Nephron progenitor cell (in vitro differentiated cells): ENCODE measurements at regions not wholly inside any gene's neighbourhood (a gene's known extent, or its start where the extent isn't known, plus 50 kb on each side); places are given as distances from the start of the nearest gene placed in this dataset.

Source experiments
- DNase-seq: peaks from one replicate; pipeline ENCODE4 v3.0.0; 2021
- H3K27ac Mint-ChIP-seq: 2 replicates; pipeline ENCODE4 v1.8.0; 2021; ENCODE audit warnings: mild to moderate bottlenecking, moderate library complexity, mixed read lengths
- H3K27me3 Mint-ChIP-seq: 2 replicates; pipeline ENCODE4 v1.8.0; 2021; ENCODE audit warnings: mild to moderate bottlenecking, low read depth, mixed read lengths; ENCODE audit not compliant: poor library complexity
- H3K36me3 Mint-ChIP-seq: 2 replicates; pipeline ENCODE4 v1.8.0; 2021; ENCODE audit warnings: low read depth, mixed read lengths
- H3K4me1 Mint-ChIP-seq: 2 replicates; pipeline ENCODE4 v1.8.0; 2021; ENCODE audit warnings: mixed read lengths
- H3K4me3 Mint-ChIP-seq: 2 replicates; pipeline ENCODE4 v1.8.0; 2021; ENCODE audit warnings: mild to moderate bottlenecking, moderate library complexity, mixed read lengths
- H3K9me3 Mint-ChIP-seq: 2 replicates; pipeline ENCODE4 v1.8.0; 2021; ENCODE audit warnings: mild to moderate bottlenecking, moderate library complexity, mixed read lengths
- TF ChIP-seq, protein P1 (sequence below): fragments of 200-600 bp; sonication (generic); IDR thresholded peaks from 2 replicates; pipeline ENCODE4 v1.5.0; 2021; ENCODE audit warnings: antibody characterized with exemption

DNA sequence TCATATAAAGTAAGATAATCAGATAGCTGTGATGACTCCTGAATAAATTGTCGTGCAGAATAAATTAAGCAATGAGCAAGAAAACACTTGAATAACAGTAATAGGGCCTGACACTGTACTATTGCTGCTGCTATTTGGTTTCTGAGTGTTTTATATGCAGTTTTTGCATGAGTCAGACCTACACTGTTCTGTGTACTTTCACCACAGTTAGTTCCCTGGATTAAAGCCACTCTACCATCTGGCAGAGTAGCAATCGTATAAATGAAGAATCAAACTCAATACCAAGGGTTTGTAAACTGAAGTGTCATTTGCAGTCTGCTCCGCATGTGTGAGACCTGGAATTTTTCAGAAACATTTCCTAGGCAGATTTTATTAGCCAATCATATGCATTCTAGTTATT, 398.6 kb upstream of the CDH7 start:
- DNase-seq, result no peak
- H3K27me3 Mint-ChIP-seq, result no peaks in the 10 kb centered on the region
- no peak overlapping the region for H3K4me3 Mint-ChIP-seq
- H3K27ac Mint-ChIP-seq, result no peak overlapping the region
- H3K9me3 Mint-ChIP-seq, result no peaks in the 10 kb centered on the region
- H3K4me1 Mint-ChIP-seq, result peaks cover 11% of the 10 kb centered on the region
- TF ChIP-seq, protein P1, sequence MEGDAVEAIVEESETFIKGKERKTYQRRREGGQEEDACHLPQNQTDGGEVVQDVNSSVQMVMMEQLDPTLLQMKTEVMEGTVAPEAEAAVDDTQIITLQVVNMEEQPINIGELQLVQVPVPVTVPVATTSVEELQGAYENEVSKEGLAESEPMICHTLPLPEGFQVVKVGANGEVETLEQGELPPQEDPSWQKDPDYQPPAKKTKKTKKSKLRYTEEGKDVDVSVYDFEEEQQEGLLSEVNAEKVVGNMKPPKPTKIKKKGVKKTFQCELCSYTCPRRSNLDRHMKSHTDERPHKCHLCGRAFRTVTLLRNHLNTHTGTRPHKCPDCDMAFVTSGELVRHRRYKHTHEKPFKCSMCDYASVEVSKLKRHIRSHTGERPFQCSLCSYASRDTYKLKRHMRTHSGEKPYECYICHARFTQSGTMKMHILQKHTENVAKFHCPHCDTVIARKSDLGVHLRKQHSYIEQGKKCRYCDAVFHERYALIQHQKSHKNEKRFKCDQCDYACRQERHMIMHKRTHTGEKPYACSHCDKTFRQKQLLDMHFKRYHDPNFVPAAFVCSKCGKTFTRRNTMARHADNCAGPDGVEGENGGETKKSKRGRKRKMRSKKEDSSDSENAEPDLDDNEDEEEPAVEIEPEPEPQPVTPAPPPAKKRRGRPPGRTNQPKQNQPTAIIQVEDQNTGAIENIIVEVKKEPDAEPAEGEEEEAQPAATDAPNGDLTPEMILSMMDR, result no peak
- no peaks in the 10 kb centered on the region for H3K36me3 Mint-ChIP-seq

DNA sequence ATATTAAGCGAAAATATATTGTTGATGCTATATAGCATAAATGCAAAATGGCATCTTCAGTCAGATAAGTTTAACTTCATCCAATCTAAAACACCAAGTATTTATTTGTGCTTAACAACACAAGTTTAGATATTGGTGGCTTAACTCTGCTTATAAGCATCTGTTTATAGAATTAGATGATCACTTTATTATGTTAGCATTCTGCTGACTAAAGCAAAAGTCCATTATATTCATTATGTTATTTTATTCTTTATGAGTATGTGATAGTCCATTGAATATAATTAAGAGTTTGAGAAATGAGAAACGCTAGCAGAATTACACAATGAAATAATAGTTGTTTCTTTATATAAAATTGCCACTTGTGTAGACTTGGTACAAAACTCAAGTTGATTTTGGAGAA, 401.2 kb upstream of the CDH7 start:
- peaks cover 11% of the 10 kb centered on the region for H3K4me1 Mint-ChIP-seq
- TF ChIP-seq, protein P1, result no peak
- no peaks in the 10 kb centered on the region for H3K9me3 Mint-ChIP-seq
- no peaks in the 10 kb centered on the region for H3K27me3 Mint-ChIP-seq
- H3K27ac Mint-ChIP-seq, result no peak overlapping the region
- H3K36me3 Mint-ChIP-seq, result no peaks in the 10 kb centered on the region
- DNase-seq, result no peak
- no peak overlapping the region for H3K4me3 Mint-ChIP-seq

DNA sequence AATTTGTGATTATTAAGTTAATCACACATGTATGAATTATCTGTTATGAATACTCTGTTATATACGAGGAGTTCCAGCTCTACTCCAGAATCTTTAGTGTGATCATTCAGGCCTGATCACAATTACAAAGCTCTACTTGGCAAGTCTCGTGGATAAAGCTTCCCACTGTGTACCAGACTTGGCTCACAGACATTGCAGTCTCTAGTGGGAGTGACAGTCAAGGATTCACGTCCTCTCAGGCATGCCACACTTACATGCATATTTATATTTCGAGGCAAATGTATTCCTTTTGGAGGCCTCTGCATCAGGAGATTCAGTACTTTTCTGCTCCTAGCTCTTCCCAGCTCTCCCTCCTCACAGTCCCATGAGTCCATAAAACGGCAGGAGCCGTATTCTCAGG, 403.4 kb upstream of the CDH7 start:
- TF ChIP-seq, protein P1, result no peak
- Mint-ChIP-seq H3K27ac (peak overlapping the region; percentile 11), H3K9me3 (peaks cover 7% of the 10 kb centered on the region)

DNA sequence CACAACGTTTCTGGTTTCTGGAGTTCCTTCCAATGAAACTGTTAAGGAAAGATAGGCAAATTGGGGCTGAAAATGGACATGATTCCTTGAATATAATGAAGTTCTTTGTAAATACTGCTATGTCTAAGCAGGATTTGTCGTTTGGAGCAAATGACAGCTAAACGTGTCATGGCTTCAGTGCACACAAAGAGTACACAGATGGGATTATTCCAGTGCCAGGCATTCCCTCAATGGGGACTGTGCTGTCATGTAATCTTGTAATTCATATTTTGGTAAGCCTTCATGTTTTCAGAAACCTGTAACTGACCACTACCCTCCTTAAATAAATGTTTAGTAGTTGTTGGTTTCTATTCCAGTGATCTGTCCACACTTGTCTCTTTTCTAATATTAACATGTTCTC, 404.7 kb upstream of the CDH7 start:
- TF ChIP-seq, protein P1, result no peak
- Mint-ChIP-seq H3K27me3 (no peaks in the 10 kb centered on the region), H3K4me3 (no peak overlapping the region), H3K27ac (no peak overlapping the region), H3K4me1 (peaks cover 11% of the 10 kb centered on the region), H3K9me3 (peaks cover 7% of the 10 kb centered on the region), H3K36me3 (no peaks in the 10 kb centered on the region)
- no peak for DNase-seq

More for the DNA sequence above, 403.4 kb upstream of the CDH7 start:
- DNase-seq, result no peak
- peaks cover 11% of the 10 kb centered on the region for H3K4me1 Mint-ChIP-seq
- no peaks in the 10 kb centered on the region for H3K27me3 Mint-ChIP-seq
- H3K36me3 Mint-ChIP-seq, result no peaks in the 10 kb centered on the region
- no peak overlapping the region for H3K4me3 Mint-ChIP-seq

DNA sequence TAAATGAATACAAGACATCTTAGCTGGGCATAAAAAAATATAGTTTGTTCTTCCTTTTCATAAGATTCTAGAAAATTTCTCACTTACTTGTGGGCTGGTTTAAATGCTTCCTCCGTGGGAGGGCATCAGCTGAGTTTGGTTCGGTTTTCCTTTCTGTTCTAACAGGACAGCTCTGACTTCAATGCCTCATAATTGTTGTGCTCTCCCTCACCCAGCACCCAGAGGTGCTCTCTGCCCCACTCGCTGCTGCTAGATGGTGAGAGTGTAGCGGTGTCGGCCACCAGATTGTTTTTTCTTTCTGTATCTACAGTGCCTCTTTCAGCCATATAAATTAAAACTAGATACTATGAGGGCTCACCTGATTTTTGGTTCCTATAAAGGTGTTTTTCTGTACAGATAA, 407.2 kb upstream of the CDH7 start:
- H3K27me3 Mint-ChIP-seq, result no peaks in the 10 kb centered on the region
- TF ChIP-seq, protein P1, result no peak
- no peaks in the 10 kb centered on the region for H3K36me3 Mint-ChIP-seq
- peaks cover 6% of the 10 kb centered on the region for H3K4me1 Mint-ChIP-seq
- H3K4me3 Mint-ChIP-seq, result no peak overlapping the region
- H3K9me3 Mint-ChIP-seq, result peaks cover 7% of the 10 kb centered on the region
- DNase-seq, result no peak
- peak overlapping the region; percentile 66 for H3K27ac Mint-ChIP-seq

DNA sequence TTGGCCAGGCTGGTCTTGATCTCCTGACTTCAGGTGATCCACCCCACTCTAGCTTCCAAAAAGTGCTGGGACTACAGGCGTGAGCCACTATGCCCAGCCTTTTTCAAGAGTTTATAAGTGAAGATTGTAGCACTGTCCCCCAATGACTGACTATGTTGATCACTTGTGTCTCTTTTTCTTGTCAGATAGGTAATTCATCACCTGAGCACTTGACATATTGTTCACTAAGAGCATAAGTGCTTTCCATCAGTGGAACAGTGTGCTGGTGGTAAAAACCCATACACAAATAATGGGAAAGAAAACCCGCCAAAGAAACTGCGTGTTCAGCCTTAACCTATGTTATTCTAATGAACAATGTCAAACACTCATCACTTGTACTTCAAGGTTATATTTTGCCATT, 414.4 kb upstream of the CDH7 start:
- H3K4me1 Mint-ChIP-seq, result no peaks in the 10 kb centered on the region

More for the DNA sequence above, 414.4 kb upstream of the CDH7 start:
- Mint-ChIP-seq H3K9me3 (no peaks in the 10 kb centered on the region), H3K27ac (no peak overlapping the region), H3K36me3 (no peaks in the 10 kb centered on the region), H3K27me3 (no peaks in the 10 kb centered on the region), H3K4me3 (no peak overlapping the region)
- TF ChIP-seq, protein P1, result no peak
- no peak for DNase-seq
